Bronchial epithelial cell (primary cell): ENCODE measurements at regions not wholly inside any gene's neighbourhood (a gene's known extent, or its start where the extent isn't known, plus 50 kb on each side); places are given as distances from the start of the nearest gene placed in this dataset.

Experiments
- DNase-seq: peaks from one replicate; pipeline ENCODE4 v3.0.0-alpha.2; 2010; ENCODE audit warnings: low read depth
- FAIRE-seq: peaks from 2 replicates; lab custom pipeline; 2011; peaks lifted over from hg19 to GRCh38; lab: Jason Lieb, UNC
- H3K27me3 ChIP-seq: 2 replicates; pipeline ENCODE4 v1.5.1; 2011; ENCODE audit warnings: low read length; ENCODE audit not compliant: control insufficient read depth, insufficient read depth
- H3K36me3 ChIP-seq: 2 replicates; pipeline ENCODE4 v1.5.1; 2011; ENCODE audit warnings: low read length; ENCODE audit not compliant: control insufficient read depth, insufficient read depth
- H3K4me3 ChIP-seq: 2 replicates; pipeline ENCODE4 v1.5.1; 2011; ENCODE audit warnings: mild to moderate bottlenecking, low read depth, low read length, control low read depth
- CTCF ChIP-seq: IDR thresholded peaks from 2 replicates; pipeline ENCODE4 v1.5.1; 2011; ENCODE audit warnings: mild to moderate bottlenecking, moderate library complexity, low read length, control low read depth, inconsistent platforms; ENCODE audit not compliant: insufficient read depth, severe bottlenecking

- no peak for TF ChIP-seq CTCF
- Histone ChIP-seq H3K4me3 (no peak overlapping the region), H3K36me3 (no peaks in the 10 kb centered on the region), H3K27me3 (no peaks in the 10 kb centered on the region)
- FAIRE-seq (no peak), DNase-seq (no peak)
Measured at GRCh38 chr12:67112586-67112985, 156.6 kb upstream of the CAND1 start.

GRCh38 chr12:67116134-67116533, 153.0 kb upstream of the CAND1 start:
- Histone ChIP-seq H3K27me3 (no peaks in the 10 kb centered on the region), H3K36me3 (no peaks in the 10 kb centered on the region), H3K4me3 (no peak overlapping the region)
- DNase-seq (no peak), FAIRE-seq (no peak)
- no peak for TF ChIP-seq CTCF

- H3K27me3 ChIP-seq: no peaks in the 10 kb centered on the region
- TF ChIP-seq CTCF: no peak
- no peaks in the 10 kb centered on the region for H3K36me3 ChIP-seq
- DNase-seq (no peak), FAIRE-seq (no peak)
- no peak overlapping the region for H3K4me3 ChIP-seq
Measured at GRCh38 chr12:67122584-67122983, 146.6 kb upstream of the CAND1 start.

- no peak for FAIRE-seq
- DNase-seq: peak; percentile 87
- no peak for TF ChIP-seq CTCF
- Histone ChIP-seq H3K4me3 (no peak overlapping the region), H3K36me3 (no peaks in the 10 kb centered on the region), H3K27me3 (peaks cover 1% of the 10 kb centered on the region)
Measured at GRCh38 chr12:67137256-67137655, 131.9 kb upstream of the CAND1 start.

GRCh38 chr12:67141296-67142018, 127.7 kb upstream of the CAND1 start:
- DNase-seq (peak; percentile 20), FAIRE-seq (no peak)
- Histone ChIP-seq H3K27me3 (no peaks in the 10 kb centered on the region), H3K36me3 (no peaks in the 10 kb centered on the region), H3K4me3 (no peak overlapping the region)
- TF ChIP-seq CTCF: no peak

GRCh38 chr12:67145692-67146091, 123.5 kb upstream of the CAND1 start:
- FAIRE-seq (no peak), DNase-seq (peak; percentile 87)
- Histone ChIP-seq H3K36me3 (no peaks in the 10 kb centered on the region), H3K27me3 (no peaks in the 10 kb centered on the region), H3K4me3 (no peak overlapping the region)
- TF ChIP-seq CTCF: no peak
